ENCODE measurements at regions not wholly inside any gene's neighbourhood (a gene's known extent, or its start where the extent isn't known, plus 50 kb on each side); places are given as distances from the start of the nearest gene placed in this dataset.

- no peak for DNase-seq (ENCODE audit: extremely low read depth, low read depth)
- TF ChIP-seq CTCF (IDR thresholded peaks at IDR 0.05; ENCODE audit: low read depth, low read length, missing control alignments) = no peak
- H3K4me3 ChIP-seq (replicated peaks; ENCODE audit: low read depth, low read length) = no peak overlapping the region
Measured at GRCh38 chr2:240347373-240347940, 88.0 kb upstream of the GPC1 start.

GRCh38 chr2:240347949-240348500 is 87.4 kb upstream of the GPC1 start:
- no peak for TF ChIP-seq CTCF (IDR thresholded peaks at IDR 0.05; ENCODE audit: low read depth, low read length, missing control alignments)
- H3K4me3 ChIP-seq (replicated peaks; ENCODE audit: low read depth, low read length) = no peak overlapping the region
- DNase-seq (ENCODE audit: extremely low read depth, low read depth) = no peak

GRCh38 chr2:240348522-240348921 is 86.9 kb upstream of the GPC1 start:
- no peak for DNase-seq (ENCODE audit: extremely low read depth, low read depth)
- TF ChIP-seq CTCF (IDR thresholded peaks at IDR 0.05; ENCODE audit: low read depth, low read length, missing control alignments) = no peak
- H3K4me3 ChIP-seq (replicated peaks; ENCODE audit: low read depth, low read length) = no peak overlapping the region

GRCh38 chr2:240349133-240350005 is 86.1 kb upstream of the GPC1 start:
- DNase-seq (ENCODE audit: extremely low read depth, low read depth) = no peak
- no peak overlapping the region for H3K4me3 ChIP-seq (replicated peaks; ENCODE audit: low read depth, low read length)
- no peak for TF ChIP-seq CTCF (IDR thresholded peaks at IDR 0.05; ENCODE audit: low read depth, low read length, missing control alignments)

GRCh38 chr2:240350006-240350355 is 85.5 kb upstream of the GPC1 start:
- TF ChIP-seq CTCF (IDR thresholded peaks at IDR 0.05; ENCODE audit: low read depth, low read length, missing control alignments) = no peak
- H3K4me3 ChIP-seq (replicated peaks; ENCODE audit: low read depth, low read length) = no peak overlapping the region
- no peak for DNase-seq (ENCODE audit: extremely low read depth, low read depth)

GRCh38 chr2:240350696-240351087 is 84.8 kb upstream of the GPC1 start:
- H3K4me3 ChIP-seq (replicated peaks; ENCODE audit: low read depth, low read length) = no peak overlapping the region
- DNase-seq (ENCODE audit: extremely low read depth, low read depth) = no peak
- no peak for TF ChIP-seq CTCF (IDR thresholded peaks at IDR 0.05; ENCODE audit: low read depth, low read length, missing control alignments)
